Epithelial cell of prostate (primary cell): ENCODE measurements at regions not wholly inside any gene's neighbourhood (a gene's known extent, or its start where the extent isn't known, plus 50 kb on each side); places are given as distances from the start of the nearest gene placed in this dataset.
"Not testable (repeated sequence)": the region's sequence is repeated elsewhere in the genome, so short reads cannot be mapped to it uniquely, and the experiment has no call there.

Source experiments
- DNase-seq: peaks from one replicate; pipeline ENCODE4 v3.0.0-alpha.2; 2011; ENCODE audit warnings: low read depth, low spot score
- H3K27ac ChIP-seq: fragments of 450-650 bp; 2 replicates; pipeline ENCODE4 v1.5.1; 2017; ENCODE audit warnings: mild to moderate bottlenecking

DNA sequence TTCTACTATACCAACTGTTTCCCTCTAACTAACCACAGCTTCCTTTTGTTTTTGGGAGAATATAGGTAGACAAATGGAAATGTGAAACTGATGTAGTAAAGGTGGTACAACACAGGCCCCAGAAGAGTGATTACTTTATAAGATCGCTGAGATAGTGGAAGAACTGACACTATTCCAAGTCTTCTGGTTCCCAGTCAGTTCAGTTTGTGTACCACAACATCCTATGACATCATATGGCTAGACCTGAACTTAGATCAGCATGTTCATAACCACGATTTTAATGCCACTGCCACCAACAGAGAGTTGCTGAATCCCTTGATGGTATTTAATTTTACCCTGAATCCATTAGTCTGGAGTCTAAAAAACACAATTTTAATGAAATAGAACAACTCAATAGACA is 328.9 kb downstream of the GPD2 start:
- no peak overlapping the region for H3K27ac ChIP-seq
- no peak for DNase-seq

DNA sequence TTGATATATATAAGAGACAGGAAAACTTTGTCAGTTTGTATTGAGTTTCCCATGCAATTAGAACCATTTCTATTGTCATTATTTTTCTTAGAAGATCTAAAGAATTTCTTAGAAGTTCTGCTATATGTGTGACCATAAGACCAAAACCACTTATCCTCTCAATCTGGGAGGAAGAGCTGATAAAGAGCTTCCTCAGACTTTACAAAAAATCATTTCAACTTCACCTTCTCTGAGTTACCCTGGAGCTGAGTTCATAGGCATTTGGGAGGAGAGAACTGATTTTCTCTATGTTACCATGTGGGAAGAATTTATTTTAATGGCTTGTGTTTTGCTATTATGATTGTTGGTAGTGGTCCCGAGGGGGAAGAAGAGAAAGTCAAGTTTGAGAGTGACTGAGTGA is 329.3 kb downstream of the GPD2 start:
- H3K27ac ChIP-seq = no peak overlapping the region
- no peak for DNase-seq

GRCh38 chr2:156769802-156770201 is 333.6 kb downstream of the GPD2 start:
- no peak for DNase-seq
- H3K27ac ChIP-seq = no peak overlapping the region

GRCh38 chr2:156778916-156779315 is 342.7 kb downstream of the GPD2 start:
- H3K27ac ChIP-seq = no peak overlapping the region
- no peak for DNase-seq

DNA sequence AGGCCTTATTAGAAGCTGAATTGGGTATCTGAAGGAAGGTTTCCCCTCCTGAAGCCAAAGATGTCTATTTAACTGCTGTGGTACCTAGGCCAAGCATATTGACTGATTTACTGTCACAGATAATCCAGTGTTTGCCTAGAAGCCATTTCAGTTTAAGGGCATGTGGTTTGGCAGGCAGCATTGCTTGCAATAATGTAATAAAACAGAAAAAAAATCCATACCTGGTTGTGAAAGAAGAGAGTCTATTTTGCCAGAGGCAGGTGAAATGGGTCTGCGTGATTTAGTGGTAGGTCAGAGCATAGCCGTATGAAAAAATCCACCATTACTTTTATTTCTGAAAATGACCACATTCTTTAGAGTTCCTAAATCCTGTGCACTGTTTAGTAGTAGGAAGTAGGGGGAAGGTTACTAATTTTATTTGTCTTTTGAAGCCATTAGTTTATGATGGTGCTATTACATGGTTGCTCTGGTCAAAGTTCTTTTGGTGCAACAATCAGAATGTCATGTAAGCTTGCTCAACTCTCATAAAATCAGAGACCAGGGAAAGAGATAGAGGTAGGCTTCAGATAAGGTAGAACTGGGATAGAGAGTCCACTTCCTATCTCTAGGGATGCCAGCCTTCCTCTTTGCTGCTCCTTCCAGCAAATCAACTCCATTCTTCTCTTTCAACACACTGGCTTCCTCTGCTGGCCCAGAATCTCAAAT is 343.4 kb downstream of the GPD2 start:
- no peak overlapping the region for H3K27ac ChIP-seq
- no peak for DNase-seq

DNA sequence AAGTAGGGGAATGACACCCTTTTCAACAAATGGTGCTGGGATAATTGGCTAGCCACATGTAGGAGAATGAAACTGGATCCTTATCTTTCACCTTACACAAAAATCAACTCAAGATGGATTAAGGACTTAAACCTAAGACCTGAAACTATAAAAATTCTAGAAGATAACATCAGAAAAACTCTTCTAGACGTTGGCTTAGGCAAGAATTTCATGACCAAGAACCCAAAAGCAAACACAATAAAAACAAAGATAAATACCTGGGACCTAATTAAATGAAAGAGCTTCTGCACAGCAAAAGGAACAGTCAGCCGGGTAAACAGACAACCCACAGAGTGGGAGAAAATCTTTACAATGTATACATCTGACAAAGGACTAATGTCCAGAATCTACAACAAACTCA is 345.5 kb downstream of the GPD2 start:
- not testable (repeated sequence) for H3K27ac ChIP-seq, DNase-seq

GRCh38 chr2:156784020-156784701 is 348.0 kb downstream of the GPD2 start:
- H3K27ac ChIP-seq = no peak overlapping the region
- no peak for DNase-seq

DNA sequence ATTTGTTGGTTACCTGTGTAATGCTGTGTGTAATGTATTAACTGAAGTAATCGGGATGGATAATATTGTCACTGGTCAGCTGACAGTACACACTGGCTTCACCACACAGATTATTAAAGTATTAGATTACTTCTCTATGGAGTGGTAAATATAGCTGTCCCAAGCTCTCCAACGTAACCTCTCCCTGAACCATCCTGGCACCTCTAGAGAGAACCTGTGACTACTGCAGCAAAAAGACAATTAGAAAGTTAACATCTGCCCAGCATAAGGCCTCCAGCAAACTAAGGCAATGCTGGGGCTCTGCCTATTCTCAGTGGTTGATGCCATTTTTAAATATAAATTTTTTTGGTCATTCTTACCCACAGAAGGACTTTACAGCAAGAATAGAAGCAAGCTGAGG is 351.3 kb downstream of the GPD2 start:
- no peak overlapping the region for H3K27ac ChIP-seq
- DNase-seq = no peak

GRCh38 chr2:156790343-156791037 is 354.3 kb downstream of the GPD2 start:
- H3K27ac ChIP-seq = no peak overlapping the region
- DNase-seq = no peak

GRCh38 chr2:156792242-156792840 is 356.2 kb downstream of the GPD2 start:
- no peak overlapping the region for H3K27ac ChIP-seq
- no peak for DNase-seq

- DNase-seq = no peak
- H3K27ac ChIP-seq = no peak overlapping the region
These were observed 361.7 kb downstream of the GPD2 start for GRCh38 chr2:156797832-156798231.

DNA sequence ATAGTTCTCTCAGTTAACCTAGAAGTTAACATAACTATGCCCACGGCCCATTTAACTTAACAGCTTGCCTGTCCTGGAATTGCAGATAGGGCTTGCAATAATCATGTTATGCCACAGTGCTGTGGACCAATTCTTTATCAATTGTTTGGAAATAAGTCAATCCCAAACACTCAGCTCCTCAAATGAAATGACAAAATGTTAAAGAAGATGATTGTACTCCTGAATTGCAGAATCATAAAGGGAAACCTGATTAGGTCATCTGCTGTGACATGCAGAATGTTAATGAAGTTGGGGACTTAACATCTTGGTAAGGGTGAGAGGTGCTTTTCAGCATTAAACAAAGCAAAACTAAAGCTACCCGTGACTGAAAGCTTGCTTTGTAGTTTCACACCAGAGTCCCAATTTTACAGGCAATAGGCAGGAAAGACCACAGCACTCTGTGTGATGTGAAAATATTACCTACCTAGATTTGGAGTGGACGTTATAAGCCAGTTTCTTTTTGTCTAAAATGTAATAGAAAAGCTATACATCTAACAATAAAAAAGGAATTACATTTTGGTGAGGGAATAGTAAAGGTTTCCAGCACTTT is 364.0 kb downstream of the GPD2 start:
- no peak for DNase-seq
- no peak overlapping the region for H3K27ac ChIP-seq

- no peak overlapping the region for H3K27ac ChIP-seq
- DNase-seq = no peak
These were observed 364.7 kb downstream of the GPD2 start for GRCh38 chr2:156800781-156801361.

DNA sequence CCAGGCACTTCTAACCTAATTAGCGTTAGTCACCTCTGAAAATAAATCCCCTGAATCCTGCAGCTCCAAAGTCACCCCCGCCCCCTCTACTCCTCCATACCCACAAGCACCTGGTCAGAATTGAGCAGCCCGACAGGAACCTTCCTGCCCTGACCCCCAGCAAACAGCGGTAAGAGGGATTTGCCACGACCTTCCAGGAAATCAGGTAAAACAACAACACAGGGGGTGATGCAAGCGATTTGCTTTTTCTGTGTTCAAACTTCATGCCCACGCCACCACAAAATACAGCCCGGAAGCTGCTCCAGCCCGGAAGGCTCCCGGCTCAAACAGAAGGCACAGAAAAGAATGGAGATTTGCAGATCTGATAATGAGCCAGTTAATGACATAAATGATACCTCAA is 367.1 kb downstream of the GPD2 start:
- no peak for DNase-seq
- H3K27ac ChIP-seq = no peak overlapping the region

DNA sequence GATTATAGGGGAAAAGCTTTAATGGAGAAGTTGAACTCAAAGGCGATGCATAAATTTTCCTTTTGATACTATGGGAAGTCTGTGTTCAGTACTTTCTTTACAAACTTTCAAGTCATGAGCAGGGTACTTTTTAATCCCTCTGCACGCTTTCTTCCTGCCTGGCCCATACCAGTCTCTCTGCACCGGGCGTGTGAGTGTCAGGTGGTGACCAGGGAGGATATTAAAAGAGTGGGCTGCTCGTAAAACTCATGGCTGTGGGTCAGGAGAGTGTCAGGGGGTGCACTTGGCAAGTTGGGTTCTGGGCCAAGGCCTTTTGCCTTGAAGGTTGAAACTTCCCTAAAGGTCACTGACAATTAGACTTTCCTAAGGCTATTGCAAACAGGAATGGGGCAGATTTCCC is 367.8 kb downstream of the GPD2 start:
- no peak overlapping the region for H3K27ac ChIP-seq
- no peak for DNase-seq

DNA sequence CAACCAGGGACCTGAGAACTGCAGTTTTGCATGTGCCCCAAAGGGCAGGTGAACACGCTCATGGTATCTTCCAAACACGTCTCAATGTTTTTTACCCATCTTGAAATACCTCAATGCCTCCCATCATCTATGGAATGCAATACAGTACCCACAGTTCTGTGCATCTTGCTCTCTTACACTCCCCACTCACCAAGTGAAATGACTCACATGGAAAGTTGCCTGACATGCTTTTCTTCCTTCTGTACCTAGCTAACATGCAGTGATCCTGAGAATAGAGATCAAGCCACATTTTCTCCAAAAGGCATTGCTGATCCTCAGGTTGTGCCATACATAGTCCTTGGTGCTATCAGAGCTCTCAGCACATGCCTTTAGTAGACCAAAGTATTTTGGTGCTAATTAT is 373.9 kb downstream of the GPD2 start:
- peak; percentile 18 for DNase-seq

GRCh38 chr2:156812496-156812895 is 376.3 kb downstream of the GPD2 start:
- H3K27ac ChIP-seq = no peak overlapping the region
- no peak for DNase-seq

More for the DNA sequence above, 373.9 kb downstream of the GPD2 start:
- H3K27ac ChIP-seq = no peak overlapping the region

- no peak for DNase-seq
These were observed 381.3 kb downstream of the GPD2 start for GRCh38 chr2:156817430-156817829.

DNA sequence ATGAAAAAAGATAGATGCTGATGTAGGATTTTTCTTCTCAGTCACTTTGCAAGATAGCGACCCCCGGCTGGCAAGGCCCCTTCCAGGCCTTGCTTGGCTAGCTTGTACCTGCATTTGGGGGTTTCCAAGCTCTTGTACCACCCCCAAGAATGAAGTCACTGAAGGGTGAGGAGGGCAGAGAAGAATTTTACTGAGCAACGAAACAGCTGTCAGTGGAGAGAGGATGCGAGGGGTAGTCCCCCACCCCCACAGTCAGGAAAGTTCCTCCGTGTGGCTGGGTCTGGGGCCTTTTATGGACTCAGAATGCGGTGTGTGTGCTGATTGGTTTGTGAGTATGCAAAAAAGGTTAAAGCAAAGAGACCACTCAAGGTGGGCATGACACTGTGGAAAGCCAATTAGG is 382.0 kb downstream of the GPD2 start:
- H3K27ac ChIP-seq = no peak overlapping the region
- DNase-seq = no peak

More at GRCh38 chr2:156817430-156817829, 381.3 kb downstream of the GPD2 start:
- no peak overlapping the region for H3K27ac ChIP-seq

- no peak overlapping the region for H3K27ac ChIP-seq
- DNase-seq = no peak
These were observed 382.8 kb downstream of the GPD2 start for GRCh38 chr2:156818944-156819343.
